ENCODE measurements at regions not wholly inside any gene's neighbourhood (a gene's known extent, or its start where the extent isn't known, plus 50 kb on each side); places are given as distances from the start of the nearest gene placed in this dataset.

- TF ChIP-seq CTCF (IDR thresholded peaks at IDR 0.05; ENCODE audit: borderline replicate concordance, insufficient read depth, low read depth, low read length): no peak
- no peak overlapping the region for H3K4me3 ChIP-seq (ENCODE audit: low read depth, low read length)
Observed at GRCh38 chr15:95439922-95440376, 890.6 kb upstream of the NR2F2 start.

GRCh38 chr15:95440712-95441111 is 889.8 kb upstream of the NR2F2 start:
- no peak for TF ChIP-seq CTCF (IDR thresholded peaks at IDR 0.05; ENCODE audit: borderline replicate concordance, insufficient read depth, low read depth, low read length)
- H3K4me3 ChIP-seq (ENCODE audit: low read depth, low read length): no peak overlapping the region

GRCh38 chr15:95442107-95442719 is 888.3 kb upstream of the NR2F2 start:
- no peak for TF ChIP-seq CTCF (IDR thresholded peaks at IDR 0.05; ENCODE audit: borderline replicate concordance, insufficient read depth, low read depth, low read length)
- H3K4me3 ChIP-seq (ENCODE audit: low read depth, low read length): no peak overlapping the region

GRCh38 chr15:95444860-95445259 is 885.6 kb upstream of the NR2F2 start:
- no peak overlapping the region for H3K4me3 ChIP-seq (ENCODE audit: low read depth, low read length)
- TF ChIP-seq CTCF (IDR thresholded peaks at IDR 0.05; ENCODE audit: borderline replicate concordance, insufficient read depth, low read depth, low read length): no peak

- no peak overlapping the region for H3K4me3 ChIP-seq (ENCODE audit: low read depth, low read length)
- TF ChIP-seq CTCF (IDR thresholded peaks at IDR 0.05; ENCODE audit: borderline replicate concordance, insufficient read depth, low read depth, low read length): no peak
Observed at GRCh38 chr15:95446854-95447253, 883.6 kb upstream of the NR2F2 start.

GRCh38 chr15:95447486-95447885 is 883.0 kb upstream of the NR2F2 start:
- no peak overlapping the region for H3K4me3 ChIP-seq (ENCODE audit: low read depth, low read length)
- TF ChIP-seq CTCF (IDR thresholded peaks at IDR 0.05; ENCODE audit: borderline replicate concordance, insufficient read depth, low read depth, low read length): no peak

GRCh38 chr15:95448531-95449229 is 881.8 kb upstream of the NR2F2 start:
- H3K4me3 ChIP-seq (ENCODE audit: low read depth, low read length): no peak overlapping the region
- no peak for TF ChIP-seq CTCF (IDR thresholded peaks at IDR 0.05; ENCODE audit: borderline replicate concordance, insufficient read depth, low read depth, low read length)
